ENCODE measurements at regions not wholly inside any gene's neighbourhood (a gene's known extent, or its start where the extent isn't known, plus 50 kb on each side); places are given as distances from the start of the nearest gene placed in this dataset.

DNA sequence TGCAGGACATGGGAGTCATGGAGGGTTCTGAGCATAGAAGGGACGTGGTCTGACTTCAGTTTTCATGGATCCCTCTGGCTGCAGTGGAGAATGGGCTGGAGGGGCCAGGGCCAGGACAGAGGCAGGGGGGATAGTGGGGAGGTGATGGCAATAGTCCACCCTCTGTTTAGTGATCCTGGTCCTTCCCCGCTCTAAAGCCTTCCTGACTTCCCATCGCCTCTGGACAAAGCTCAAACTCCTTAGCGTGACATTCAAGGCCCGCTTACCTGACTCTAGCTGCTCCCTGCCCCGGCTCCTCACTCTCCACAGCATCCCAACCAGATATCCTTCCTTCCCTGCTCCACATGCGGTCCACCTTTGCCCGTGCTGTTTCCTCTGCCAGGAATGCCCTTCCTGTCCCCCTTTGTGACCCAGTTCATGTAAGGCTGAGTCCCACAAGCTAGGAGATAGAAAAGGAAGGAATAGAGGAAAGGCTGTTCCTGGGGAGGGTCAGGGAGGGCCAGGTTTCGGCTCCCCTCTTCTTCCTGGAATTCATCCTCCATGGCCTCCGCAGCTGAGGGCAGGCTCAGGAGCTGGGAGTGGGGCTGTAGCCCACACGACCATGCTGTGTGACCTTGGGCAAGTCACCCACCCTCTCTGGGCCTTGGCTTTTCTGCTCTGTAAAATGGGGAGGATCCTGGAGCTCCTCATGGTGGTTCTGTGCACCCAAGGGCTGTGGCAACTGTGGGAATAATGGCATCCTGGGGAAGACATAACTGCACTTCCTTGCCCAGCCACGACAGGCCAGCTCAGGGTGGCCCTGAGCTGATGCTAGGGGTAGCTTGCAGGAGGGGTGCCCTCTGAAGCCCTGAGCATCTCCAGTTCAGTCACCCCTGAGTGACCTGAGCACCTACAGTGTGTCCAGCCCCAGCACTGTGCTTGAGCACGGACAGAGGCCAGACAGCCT lies 116.1 kb downstream of the CEBPB start:
- no peak for TF ChIP-seq YY1 (IDR thresholded peaks at IDR 0.05; ENCODE audit: insufficient read depth, insufficient read length)
- TF ChIP-seq SUZ12 (IDR thresholded peaks at IDR 0.05; ENCODE audit: extremely low read depth, insufficient read depth, insufficient read length), result no peak
- no peak for TF ChIP-seq ZNF274 (IDR thresholded peaks at IDR 0.05; ENCODE audit: low read depth, low read length)

Data from NT2/D1 (cell line).